ENCODE measurements at regions not wholly inside any gene's neighbourhood (a gene's known extent, or its start where the extent isn't known, plus 50 kb on each side); places are given as distances from the start of the nearest gene placed in this dataset.

DNA sequence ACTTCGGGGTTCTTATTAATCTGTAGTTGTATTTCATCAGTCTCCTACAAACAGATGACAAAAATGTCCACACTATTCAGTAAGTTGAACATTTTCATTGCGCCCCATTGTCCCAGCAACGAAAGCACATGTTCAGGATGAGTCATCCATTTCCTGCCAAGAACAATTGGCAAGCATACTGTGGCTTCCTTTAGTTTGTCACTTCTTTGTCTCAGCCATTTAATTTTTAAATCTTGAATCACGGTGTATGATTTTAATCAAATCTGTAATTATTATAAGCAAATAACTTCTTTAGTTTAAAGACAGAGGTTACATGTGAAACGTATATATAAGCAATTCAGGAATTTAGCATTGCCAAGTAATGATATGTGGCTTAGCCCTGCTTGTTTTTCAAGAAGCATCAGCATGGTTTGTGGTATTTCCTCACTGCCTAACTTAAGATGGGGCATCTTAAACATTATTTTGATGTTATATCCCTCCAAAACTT lies 211.3 kb upstream of the KRR1 start:
- Mint-ChIP-seq H3K9me3 (peaks cover 12% of the 10 kb centered on the region), H3K27ac (peak overlapping the region; percentile 81), H3K27me3 (ENCODE audit: insufficient read depth) (peaks cover 3% of the 10 kb centered on the region), H3K36me3 (ENCODE audit: low read depth) (peaks cover 5% of the 10 kb centered on the region), H3K4me1 (ENCODE audit: low read depth) (peaks cover 16% of the 10 kb centered on the region), H3K4me3 (peak overlapping the region; percentile 37)
- intact Hi-C loops (cut with micrococcal nuclease): loop anchor here (2.0 to 10.0 kb wide), 6 partner anchors 16 to 388 kb away; partner anchors contain the start of genes CAPS2, GLIPR1L1 and KRR1
- DNase-seq (ENCODE audit: low spot score): peak; percentile 29

DNA sequence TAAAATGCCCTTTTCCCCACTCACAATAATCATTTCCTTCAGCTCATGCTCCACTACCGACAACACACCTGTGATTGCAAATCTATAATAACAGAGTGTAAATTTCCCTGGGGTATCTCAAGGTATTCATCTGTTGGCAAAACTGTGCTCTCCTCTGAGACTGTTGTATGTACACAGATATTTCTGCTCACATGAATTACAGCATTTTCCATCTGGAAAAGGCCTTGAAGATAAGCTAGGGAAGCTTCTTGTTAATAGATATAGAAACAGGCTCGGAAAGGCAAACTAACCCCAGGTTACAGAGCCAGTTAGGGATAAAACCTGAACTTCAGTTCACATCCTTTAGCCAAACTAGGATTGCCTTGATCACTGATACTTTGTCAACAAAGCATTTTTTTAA lies 210.4 kb upstream of the KRR1 start:
- Mint-ChIP-seq H3K9me3 (peaks cover 12% of the 10 kb centered on the region), H3K4me1 (ENCODE audit: low read depth) (peaks cover 16% of the 10 kb centered on the region), H3K4me3 (no peak overlapping the region), H3K27ac (no peak overlapping the region), H3K27me3 (ENCODE audit: insufficient read depth) (peaks cover 3% of the 10 kb centered on the region), H3K36me3 (ENCODE audit: low read depth) (peaks cover 5% of the 10 kb centered on the region)
- no peak for DNase-seq (ENCODE audit: low spot score)
- intact Hi-C loops (cut with micrococcal nuclease): loop anchor here (2.0 to 10.0 kb wide), 6 partner anchors 17 to 387 kb away; partner anchors contain the start of genes CAPS2, GLIPR1L1 and KRR1

- H3K27ac Mint-ChIP-seq: no peak overlapping the region
- peaks cover 3% of the 10 kb centered on the region for H3K27me3 Mint-ChIP-seq (ENCODE audit: insufficient read depth)
- DNase-seq (ENCODE audit: low spot score): no peak
- peaks cover 12% of the 10 kb centered on the region for H3K9me3 Mint-ChIP-seq
- H3K4me1 Mint-ChIP-seq (ENCODE audit: low read depth): peaks cover 16% of the 10 kb centered on the region
- peaks cover 5% of the 10 kb centered on the region for H3K36me3 Mint-ChIP-seq (ENCODE audit: low read depth)
- no peak overlapping the region for H3K4me3 Mint-ChIP-seq
- intact Hi-C loops (cut with micrococcal nuclease): loop anchor here (5.0 to 10.0 kb wide), 4 partner anchors 36 to 386 kb away; partner anchors contain the start of genes CAPS2, GLIPR1L1 and KRR1
These were observed 209.6 kb upstream of the KRR1 start for GRCh38 chr12:75720812-75721641.

DNA sequence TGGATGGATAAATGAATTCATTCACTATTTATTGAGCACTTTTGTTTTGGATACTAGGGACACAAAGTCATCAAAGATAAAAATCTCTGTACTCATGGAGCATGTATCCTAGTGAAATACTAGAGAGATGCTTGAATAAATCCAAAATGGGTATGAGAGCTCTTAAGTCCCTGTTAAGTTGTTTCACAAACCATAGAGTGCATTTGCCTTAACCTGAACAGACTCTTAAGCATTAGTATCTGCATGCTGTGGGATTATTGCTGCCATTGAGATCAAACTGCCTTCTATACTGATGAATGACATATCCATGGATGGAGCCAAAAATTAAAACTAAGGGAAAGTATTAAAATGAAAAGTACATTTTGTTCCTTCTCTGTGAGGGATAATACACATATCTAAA lies 206.5 kb upstream of the KRR1 start:
- peaks cover 5% of the 10 kb centered on the region for H3K27me3 Mint-ChIP-seq (ENCODE audit: insufficient read depth)
- H3K36me3 Mint-ChIP-seq (ENCODE audit: low read depth): peaks cover 5% of the 10 kb centered on the region
- no peak for DNase-seq (ENCODE audit: low spot score)
- peaks cover 5% of the 10 kb centered on the region for H3K9me3 Mint-ChIP-seq
- H3K4me1 Mint-ChIP-seq (ENCODE audit: low read depth): peaks cover 14% of the 10 kb centered on the region
- no peak overlapping the region for H3K4me3 Mint-ChIP-seq
- H3K27ac Mint-ChIP-seq: no peak overlapping the region
- intact Hi-C loops (cut with micrococcal nuclease): no loop called here

GRCh38 chr12:75716291-75717025 lies 205.0 kb upstream of the KRR1 start:
- H3K4me3 Mint-ChIP-seq: no peak overlapping the region
- peaks cover 5% of the 10 kb centered on the region for H3K4me1 Mint-ChIP-seq (ENCODE audit: low read depth)
- peaks cover 5% of the 10 kb centered on the region for H3K27me3 Mint-ChIP-seq (ENCODE audit: insufficient read depth)
- DNase-seq (ENCODE audit: low spot score): no peak
- H3K36me3 Mint-ChIP-seq (ENCODE audit: low read depth): no peaks in the 10 kb centered on the region
- H3K27ac Mint-ChIP-seq: no peak overlapping the region
- intact Hi-C loops (cut with micrococcal nuclease): no loop called here
- no peaks in the 10 kb centered on the region for H3K9me3 Mint-ChIP-seq

DNA sequence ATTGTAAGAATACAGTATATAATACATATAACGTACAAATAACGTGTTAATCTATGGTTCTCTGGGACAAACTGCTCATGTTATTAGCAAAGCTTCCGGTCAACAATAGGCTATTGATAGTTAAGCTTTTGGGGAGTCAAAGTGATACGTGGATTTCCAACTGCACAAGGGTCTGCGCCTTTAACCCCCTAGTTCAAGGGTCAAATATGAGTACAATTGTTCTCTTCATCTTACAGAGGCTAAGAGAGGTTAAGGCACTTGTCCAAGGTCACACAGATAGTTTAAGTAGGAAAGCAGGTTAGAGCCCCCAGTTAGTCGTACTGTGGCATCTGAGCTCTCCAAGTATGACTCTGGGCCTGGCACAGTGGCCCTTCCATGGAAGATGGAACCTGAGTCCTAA lies 204.3 kb upstream of the KRR1 start:
- no peaks in the 10 kb centered on the region for H3K9me3 Mint-ChIP-seq
- no peak overlapping the region for H3K27ac Mint-ChIP-seq
- DNase-seq (ENCODE audit: low spot score): no peak
- H3K27me3 Mint-ChIP-seq (ENCODE audit: insufficient read depth): peaks cover 3% of the 10 kb centered on the region
- no peak overlapping the region for H3K4me3 Mint-ChIP-seq
- intact Hi-C loops (cut with micrococcal nuclease): no loop called here
- H3K4me1 Mint-ChIP-seq (ENCODE audit: low read depth): peaks cover 5% of the 10 kb centered on the region
- H3K36me3 Mint-ChIP-seq (ENCODE audit: low read depth): no peaks in the 10 kb centered on the region

DNA sequence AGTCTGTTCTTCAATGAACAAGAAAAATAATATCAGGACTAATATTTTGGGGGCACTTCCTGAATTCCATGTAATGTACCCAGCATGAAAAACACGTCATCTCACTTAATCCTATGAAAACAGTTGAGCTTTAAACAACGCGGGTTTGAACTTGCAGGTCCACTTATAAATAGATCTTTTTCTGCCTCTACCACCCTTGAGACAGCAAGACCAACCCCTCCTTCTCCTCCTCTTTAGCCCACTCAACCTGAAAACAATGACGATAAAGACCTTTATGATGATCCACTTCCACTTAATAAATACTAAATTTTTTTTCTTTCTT lies 203.9 kb upstream of the KRR1 start:
- Mint-ChIP-seq H3K4me3 (no peak overlapping the region), H3K4me1 (ENCODE audit: low read depth) (peaks cover 5% of the 10 kb centered on the region), H3K36me3 (ENCODE audit: low read depth) (no peaks in the 10 kb centered on the region), H3K27ac (no peak overlapping the region), H3K9me3 (no peaks in the 10 kb centered on the region), H3K27me3 (ENCODE audit: insufficient read depth) (peaks cover 3% of the 10 kb centered on the region)
- no peak for DNase-seq (ENCODE audit: low spot score)
- intact Hi-C loops (cut with micrococcal nuclease): no loop called here

DNA sequence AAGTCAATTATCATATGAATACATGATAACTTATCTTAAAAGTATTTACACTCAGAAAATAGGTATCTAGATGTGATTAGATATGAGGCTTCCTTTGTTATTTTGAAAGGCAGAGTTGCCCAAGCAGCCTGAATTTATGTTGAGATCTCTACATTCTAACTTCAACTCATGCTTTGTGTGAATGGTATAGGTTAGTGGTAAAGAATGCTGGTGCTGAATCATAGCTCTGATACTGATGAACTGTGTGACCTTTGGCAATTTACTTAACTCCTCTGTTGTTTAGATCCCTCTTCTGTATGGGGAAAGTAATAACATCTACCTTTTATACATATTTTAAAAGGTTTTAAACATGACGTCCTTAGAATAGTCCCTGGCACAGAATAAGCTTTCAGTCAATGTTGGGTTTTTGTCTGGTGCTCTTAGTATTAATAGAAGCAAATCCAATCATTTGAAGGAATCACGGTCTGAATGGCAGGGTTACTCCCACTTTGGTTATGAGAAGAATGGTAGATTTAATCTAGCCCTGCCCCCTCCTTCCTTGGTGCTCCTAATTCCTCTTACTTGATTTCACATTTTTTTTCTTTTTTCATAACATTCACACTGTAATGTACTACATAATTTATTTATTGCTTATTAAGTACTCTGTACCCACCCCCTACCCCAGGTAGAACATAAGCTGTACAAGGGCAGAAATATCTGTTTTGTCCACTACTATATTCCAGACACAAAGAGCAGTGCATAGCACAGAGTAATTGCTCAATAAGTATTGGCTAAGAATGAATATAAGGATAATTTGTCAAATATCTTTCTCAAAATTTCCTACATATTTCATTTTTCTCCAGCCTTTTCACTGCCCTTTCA lies 203.3 kb upstream of the KRR1 start:
- intact Hi-C loops (cut with micrococcal nuclease): loop anchor here (5.0 kb wide), 1 partner anchor 42 kb away; no protein-coding TSS in a partner anchor
- Mint-ChIP-seq H3K9me3 (no peaks in the 10 kb centered on the region), H3K4me1 (ENCODE audit: low read depth) (peaks cover 5% of the 10 kb centered on the region), H3K27me3 (ENCODE audit: insufficient read depth) (peaks cover 4% of the 10 kb centered on the region), H3K36me3 (ENCODE audit: low read depth) (no peaks in the 10 kb centered on the region), H3K27ac (no peak overlapping the region), H3K4me3 (no peak overlapping the region)
- no peak for DNase-seq (ENCODE audit: low spot score)

GRCh38 chr12:75713434-75713833 lies 202.0 kb upstream of the KRR1 start:
- intact Hi-C loops (cut with micrococcal nuclease): loop anchor here (5.0 kb wide), 1 partner anchor 41 kb away; no protein-coding TSS in a partner anchor
- Mint-ChIP-seq H3K27ac (no peak overlapping the region), H3K36me3 (ENCODE audit: low read depth) (no peaks in the 10 kb centered on the region), H3K4me3 (no peak overlapping the region), H3K9me3 (no peaks in the 10 kb centered on the region), H3K4me1 (ENCODE audit: low read depth) (peaks cover 5% of the 10 kb centered on the region), H3K27me3 (ENCODE audit: insufficient read depth) (peaks cover 4% of the 10 kb centered on the region)
- no peak for DNase-seq (ENCODE audit: low spot score)

GRCh38 chr12:75712223-75712622 lies 200.8 kb upstream of the KRR1 start:
- intact Hi-C loops (cut with micrococcal nuclease): loop anchor here (5.0 kb wide), 1 partner anchor 40 kb away; no protein-coding TSS in a partner anchor
- H3K36me3 Mint-ChIP-seq (ENCODE audit: low read depth): no peaks in the 10 kb centered on the region
- no peaks in the 10 kb centered on the region for H3K9me3 Mint-ChIP-seq
- DNase-seq (ENCODE audit: low spot score): no peak
- peaks cover 4% of the 10 kb centered on the region for H3K27me3 Mint-ChIP-seq (ENCODE audit: insufficient read depth)
- peaks cover 5% of the 10 kb centered on the region for H3K4me1 Mint-ChIP-seq (ENCODE audit: low read depth)
- no peak overlapping the region for H3K27ac Mint-ChIP-seq
- no peak overlapping the region for H3K4me3 Mint-ChIP-seq

- DNase-seq (ENCODE audit: low spot score): no peak
- H3K36me3 Mint-ChIP-seq (ENCODE audit: low read depth): no peaks in the 10 kb centered on the region
- H3K27ac Mint-ChIP-seq: no peak overlapping the region
- no peaks in the 10 kb centered on the region for H3K9me3 Mint-ChIP-seq
- intact Hi-C loops (cut with micrococcal nuclease): loop anchor here (5.0 kb wide), 1 partner anchor 39 kb away; no protein-coding TSS in a partner anchor
- peaks cover 5% of the 10 kb centered on the region for H3K4me1 Mint-ChIP-seq (ENCODE audit: low read depth)
- H3K27me3 Mint-ChIP-seq (ENCODE audit: insufficient read depth): peaks cover 4% of the 10 kb centered on the region
- H3K4me3 Mint-ChIP-seq: no peak overlapping the region
These were observed 199.9 kb upstream of the KRR1 start for GRCh38 chr12:75711271-75711670.

DNA sequence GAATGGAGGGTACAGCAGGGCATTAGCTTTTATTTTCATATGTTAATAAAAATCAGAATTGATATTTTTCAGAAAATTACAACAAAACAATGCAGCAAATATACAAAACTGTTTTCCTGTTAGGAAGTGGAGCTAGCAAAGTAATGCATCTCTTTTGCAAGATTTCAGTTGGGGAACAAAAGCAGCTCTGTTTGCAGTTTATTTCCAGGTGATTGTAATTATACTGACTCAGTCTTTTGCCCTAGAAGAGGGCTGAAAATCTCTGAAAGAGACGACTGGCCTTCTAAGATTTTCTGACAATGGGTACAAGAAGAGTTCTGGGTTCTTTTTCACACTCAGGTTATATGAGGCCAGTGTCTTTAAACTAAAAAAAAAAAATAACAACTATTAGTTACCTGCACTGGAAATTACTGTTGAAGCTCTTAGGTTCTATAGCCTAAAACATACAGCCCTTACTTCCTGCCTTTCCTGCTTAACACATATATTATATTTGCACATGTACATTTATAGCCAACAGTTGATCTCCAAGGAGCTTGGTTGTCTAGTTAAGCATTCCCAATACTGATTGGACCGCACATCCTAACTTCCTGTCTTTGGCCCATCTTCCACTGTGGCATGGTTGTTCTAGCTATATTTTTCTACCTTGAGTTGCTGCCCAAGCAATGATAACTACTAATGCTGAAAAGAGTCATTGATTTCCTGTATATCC lies 199.1 kb upstream of the KRR1 start:
- Mint-ChIP-seq H3K27me3 (ENCODE audit: insufficient read depth) (peaks cover 4% of the 10 kb centered on the region), H3K4me3 (no peak overlapping the region), H3K27ac (no peak overlapping the region)

More for the DNA sequence above, 199.1 kb upstream of the KRR1 start:
- Mint-ChIP-seq H3K9me3 (no peaks in the 10 kb centered on the region), H3K36me3 (ENCODE audit: low read depth) (no peaks in the 10 kb centered on the region), H3K4me1 (ENCODE audit: low read depth) (peaks cover 5% of the 10 kb centered on the region)
- intact Hi-C loops (cut with micrococcal nuclease): loop anchor here (5.0 kb wide), 1 partner anchor 38 kb away; no protein-coding TSS in a partner anchor
- DNase-seq (ENCODE audit: low spot score): no peak

All from activated T-helper 1 cell treated with anti-CD3 and anti-CD28 coated beads, Interleukin-12 subunit alpha, Interleukin-12 subunit beta, Interleukin-2, Interleukin-4 antibody, amounts not matched to agents 30 ng/mL and 10 ng/mL and 1 ng/mL, durations not matched to agents 14 hours and 24 hours and 36 hours (primary cell).